Uterus (tissue), 2 donors: ENCODE measurements at regions not wholly inside any gene's neighbourhood (a gene's known extent, or its start where the extent isn't known, plus 50 kb on each side); places are given as distances from the start of the nearest gene placed in this dataset.

Experiments
- POLR2A ChIP-seq, 2 donors: fragments of 450-650 bp; IDR thresholded peaks; one replicate each; pipeline ENCODE4 v1.6.1; 2016; ENCODE audit warnings: antibody characterized with exemption in 2 of 2, mild to moderate bottlenecking in 1 of 2, moderate library complexity in 1 of 2
- TF ChIP-seq, protein P1 (sequence below), 4 experiments: fragments of 200-600 bp in 2 of 4; fragments of 450-650 bp in 2 of 4; sonication (generic) in 2 of 4; IDR thresholded peaks; one replicate each; pipeline ENCODE4 v1.5.1; 2016 to 2019; ENCODE audit warnings: antibody characterized with exemption in 4 of 4, mild to moderate bottlenecking in 2 of 4, moderate library complexity in 1 of 4

DNA sequence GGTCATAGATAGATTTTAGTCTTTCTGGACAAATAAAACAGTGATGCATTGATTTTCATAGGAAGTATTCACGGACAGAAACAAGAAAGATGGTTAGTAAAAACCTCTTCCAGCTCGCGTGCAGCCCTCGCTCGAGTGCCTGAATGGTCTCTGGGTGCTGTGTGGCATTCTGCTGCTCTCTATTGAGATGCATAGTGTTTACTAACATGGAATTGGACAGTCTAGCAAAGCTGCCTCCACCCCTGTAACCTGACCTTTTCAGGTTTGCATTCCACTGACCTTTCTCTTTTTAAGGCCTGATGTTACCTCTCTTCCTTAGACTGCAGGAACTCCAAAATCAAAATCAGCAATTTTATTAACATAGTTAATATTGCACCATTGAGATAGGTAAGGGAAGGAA lies 643.4 kb downstream of the JRKL start:
- TF ChIP-seq, protein P1, sequence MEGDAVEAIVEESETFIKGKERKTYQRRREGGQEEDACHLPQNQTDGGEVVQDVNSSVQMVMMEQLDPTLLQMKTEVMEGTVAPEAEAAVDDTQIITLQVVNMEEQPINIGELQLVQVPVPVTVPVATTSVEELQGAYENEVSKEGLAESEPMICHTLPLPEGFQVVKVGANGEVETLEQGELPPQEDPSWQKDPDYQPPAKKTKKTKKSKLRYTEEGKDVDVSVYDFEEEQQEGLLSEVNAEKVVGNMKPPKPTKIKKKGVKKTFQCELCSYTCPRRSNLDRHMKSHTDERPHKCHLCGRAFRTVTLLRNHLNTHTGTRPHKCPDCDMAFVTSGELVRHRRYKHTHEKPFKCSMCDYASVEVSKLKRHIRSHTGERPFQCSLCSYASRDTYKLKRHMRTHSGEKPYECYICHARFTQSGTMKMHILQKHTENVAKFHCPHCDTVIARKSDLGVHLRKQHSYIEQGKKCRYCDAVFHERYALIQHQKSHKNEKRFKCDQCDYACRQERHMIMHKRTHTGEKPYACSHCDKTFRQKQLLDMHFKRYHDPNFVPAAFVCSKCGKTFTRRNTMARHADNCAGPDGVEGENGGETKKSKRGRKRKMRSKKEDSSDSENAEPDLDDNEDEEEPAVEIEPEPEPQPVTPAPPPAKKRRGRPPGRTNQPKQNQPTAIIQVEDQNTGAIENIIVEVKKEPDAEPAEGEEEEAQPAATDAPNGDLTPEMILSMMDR (IDR thresholded peaks at IDR 0.05), result no peak
- TF ChIP-seq POLR2A (IDR thresholded peaks at IDR 0.05), result no peak
